NCI-H345 treated with DMSO at 0.1 percent for 48 hours (cell line): ENCODE measurements at regions not wholly inside any gene's neighbourhood (a gene's known extent, or its start where the extent isn't known, plus 50 kb on each side); places are given as distances from the start of the nearest gene placed in this dataset.
"Not testable (repeated sequence)": the region's sequence is repeated elsewhere in the genome, so short reads cannot be mapped to it uniquely, and the experiment has no call there.

Experiments used
- DNase-seq: peaks from one replicate; lab custom pipeline; 2025; ENCODE audit not compliant: unreplicated experiment; lab: John Stamatoyannopoulos, UW

DNA sequence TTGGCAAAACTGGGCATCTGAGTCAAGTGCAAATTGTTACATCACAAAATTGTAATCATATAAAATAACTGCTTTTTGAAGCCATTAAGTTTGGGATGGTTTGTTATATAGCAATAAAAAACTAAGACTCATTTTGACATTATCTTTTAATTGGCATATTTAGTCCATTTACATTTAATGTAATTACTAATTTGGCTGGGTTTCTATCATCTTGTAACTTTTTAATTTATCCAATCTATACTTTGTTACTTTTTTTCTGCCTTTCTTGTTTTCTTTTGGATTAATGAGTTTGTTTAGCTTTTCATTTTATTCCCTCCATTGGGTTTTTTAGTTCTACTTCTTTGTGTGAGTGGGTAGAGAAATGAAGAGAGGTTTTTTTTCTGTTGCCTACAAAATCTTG, 76.3 kb downstream of the DRAM2 start:
- no peak for DNase-seq

GRCh38 chr1:111062624-111063023, 77.3 kb downstream of the DRAM2 start:
- DNase-seq = no peak

DNA sequence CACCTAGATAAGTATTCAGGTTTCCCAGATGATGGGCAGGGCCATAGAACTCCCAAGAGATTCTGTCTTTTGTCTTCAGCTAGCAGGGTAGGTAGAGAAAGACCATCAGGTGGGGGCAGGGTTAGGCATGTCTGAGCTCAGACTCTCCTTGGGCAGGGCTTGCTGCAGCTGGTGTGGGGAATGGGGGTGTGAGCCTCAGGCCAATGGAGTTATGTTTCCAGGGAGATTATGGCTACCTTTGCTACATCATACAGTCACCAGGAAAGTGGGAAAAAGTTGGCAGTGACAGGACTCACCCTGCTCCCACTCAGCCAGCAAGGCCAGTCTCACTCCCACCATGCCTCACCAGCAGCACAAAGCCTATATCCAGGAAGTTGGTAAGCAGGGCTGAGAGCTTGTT, 77.8 kb downstream of the DRAM2 start:
- DNase-seq = no peak

DNA sequence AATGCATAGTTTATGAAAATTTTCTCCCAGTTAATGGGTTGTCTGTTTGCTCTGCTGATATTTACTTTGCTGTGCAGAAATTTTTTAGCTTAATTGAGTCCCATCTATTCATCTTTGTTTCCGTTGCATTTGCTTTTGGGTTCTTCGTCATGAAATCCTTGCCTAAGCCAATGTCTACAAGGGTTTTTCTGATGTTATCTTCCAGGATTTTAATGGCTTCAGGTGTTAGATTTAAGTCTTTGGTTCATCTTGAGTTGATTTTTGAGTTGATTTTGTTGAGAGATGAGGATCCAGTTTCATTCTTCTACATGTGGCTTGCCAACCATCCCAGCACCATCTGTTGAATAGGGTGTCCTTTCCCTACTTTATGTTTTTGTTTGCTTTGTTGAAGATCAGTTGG, 85.2 kb downstream of the DRAM2 start:
- DNase-seq = no peak

GRCh38 chr1:111052246-111052645, 87.6 kb downstream of the DRAM2 start:
- DNase-seq = no peak

GRCh38 chr1:111048253-111048652, 84.5 kb upstream of the LRIF1 start:
- DNase-seq = not testable (repeated sequence)

- no peak for DNase-seq
Measured at GRCh38 chr1:111045033-111045722, 81.5 kb upstream of the LRIF1 start.

GRCh38 chr1:111032295-111032897, 68.7 kb upstream of the LRIF1 start:
- peak; percentile 14 for DNase-seq

DNA sequence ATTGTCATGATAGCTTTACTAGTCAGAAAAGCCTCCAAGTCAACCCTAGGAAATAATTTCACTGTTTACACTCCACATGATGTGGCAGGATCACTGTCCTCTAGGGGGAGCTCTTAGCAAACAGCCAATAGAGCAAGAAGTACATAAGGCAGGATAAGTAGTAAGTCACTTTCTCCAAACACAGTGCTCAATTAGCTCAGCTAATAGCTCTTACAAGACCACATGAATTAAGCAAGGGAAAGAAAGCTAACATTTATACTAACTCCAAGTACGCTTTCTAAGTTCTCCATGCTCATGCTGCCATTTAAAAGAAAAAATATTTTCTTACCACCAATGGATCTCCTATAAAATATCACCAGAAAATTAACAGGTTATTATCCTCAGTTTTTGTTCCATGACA, 66.9 kb upstream of the LRIF1 start:
- DNase-seq = no peak

DNA sequence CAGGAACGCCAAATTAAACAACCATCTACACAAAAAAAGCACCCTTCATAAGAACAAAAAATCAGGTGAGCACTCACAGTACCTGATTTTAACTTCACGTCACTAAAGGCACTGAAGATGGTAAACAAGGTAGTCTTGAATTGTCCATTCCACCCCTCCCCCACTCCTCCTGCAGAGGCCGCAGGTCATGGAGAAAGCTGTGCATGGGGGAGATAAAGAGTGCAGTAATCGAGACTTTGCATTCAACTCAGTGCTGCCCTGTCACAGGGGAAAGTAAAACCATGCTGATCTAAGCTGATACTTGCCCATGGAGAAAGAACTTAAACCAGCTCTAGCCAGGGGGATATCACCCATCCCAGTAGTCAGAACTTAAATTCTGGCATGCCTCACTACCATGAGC, 61.4 kb upstream of the LRIF1 start:
- DNase-seq = no peak

DNA sequence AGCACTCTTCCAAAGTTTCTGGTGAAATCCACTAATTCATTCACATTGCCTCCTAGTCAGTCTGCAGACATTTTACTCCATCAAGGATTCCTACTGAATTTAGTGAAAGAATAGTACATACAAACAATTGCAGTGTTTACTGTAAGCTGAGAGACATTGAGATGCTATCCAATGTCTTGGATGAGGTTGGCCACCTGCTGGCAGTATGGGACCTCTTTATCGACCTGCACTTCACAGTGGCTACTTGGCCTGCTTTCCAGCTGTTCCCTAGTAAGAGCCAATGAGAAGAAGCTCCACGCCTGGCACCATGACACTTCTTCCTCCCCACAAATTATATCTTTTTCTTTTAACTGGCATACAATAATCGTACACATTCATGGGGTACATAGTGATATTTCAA, 51.5 kb upstream of the LRIF1 start:
- no peak for DNase-seq
